K562 (cell line): ENCODE measurements at regions not wholly inside any gene's neighbourhood (a gene's known extent, or its start where the extent isn't known, plus 50 kb on each side); places are given as distances from the start of the nearest gene placed in this dataset.

Source experiments
- ARID2 ChIP-seq: fragments of 450-650 bp; IDR thresholded peaks from 2 replicates; pipeline ENCODE4 v1.6.1; 2017; ENCODE audit warnings: antibody characterized with exemption, mild to moderate bottlenecking
- BACH1 ChIP-seq: fragments of 200-800 bp; sonication (Bioruptor generic); IDR thresholded peaks from 2 replicates; pipeline ENCODE4 v1.6.1; 2016; ENCODE audit warnings: missing genetic modification characterization, missing compliant biosample characterization
- BHLHE40 ChIP-seq: IDR thresholded peaks from 2 replicates; pipeline ENCODE4 v1.6.1; 2011; ENCODE audit warnings: low read length, improper control_type of control experiment
- CEBPG ChIP-seq, 3 experiments: fragments of 200-800 bp in 1 of 3; sonication (Bioruptor generic) in 1 of 3; sonication (generic) in 1 of 3; formaldehyde crosslinking in 1 of 3; IDR thresholded peaks in 2 of 3; conservative IDR thresholded peaks in 1 of 3; 2 replicates each; pipeline versions ENCODE4 v1.6.1 to v1.8.0; 2016 to 2022; ENCODE audit warnings: missing compliant biosample characterization in 2 of 3, missing genetic modification characterization in 2 of 3, mild to moderate bottlenecking in 1 of 3, missing genetic modification reagents in 1 of 3
- HNRNPH1 ChIP-seq: fragments of 200-400 bp; formaldehyde crosslinking; optimal IDR thresholded peaks from 2 replicates; pipeline ENCODE3; 2017; ENCODE audit warnings: low read depth, mild to moderate bottlenecking, low read length, moderate library complexity
- MAFG ChIP-seq: fragments of 450-650 bp; conservative IDR thresholded peaks from 2 replicates; pipeline ENCODE4 v1.6.1; 2016; ENCODE audit warnings: missing genetic modification characterization, missing compliant biosample characterization
- MTF1 ChIP-seq: fragments of 250-450 bp; sonication (Bioruptor Pico); IDR thresholded peaks from 2 replicates; pipeline ENCODE4 v1.9.0; 2021; ENCODE audit warnings: moderate library complexity, mild to moderate bottlenecking, inconsistent platforms, borderline replicate concordance
- NCOA1 ChIP-seq: fragments of 450-650 bp; IDR thresholded peaks from 2 replicates; pipeline ENCODE4 v1.6.1; 2016; ENCODE audit warnings: low read depth
- NELFE ChIP-seq: IDR thresholded peaks from 2 replicates; pipeline ENCODE4 v1.6.1; 2011; ENCODE audit warnings: mild to moderate bottlenecking; ENCODE audit not compliant: insufficient read depth, insufficient read length
- POU5F1 ChIP-seq: fragments of 150-350 bp; IDR thresholded peaks from 2 replicates; pipeline ENCODE4 v1.6.1; 2014; ENCODE audit warnings: borderline replicate concordance, low read length, low read depth, mild to moderate bottlenecking; ENCODE audit not compliant: partially characterized antibody
- PTRF ChIP-seq: fragments of 450-650 bp; IDR thresholded peaks from 2 replicates; pipeline ENCODE4 v1.6.1; 2016; ENCODE audit warnings: mild to moderate bottlenecking, missing genetic modification characterization, missing compliant biosample characterization
- SETDB1 ChIP-seq: IDR thresholded peaks from one replicate; pipeline ENCODE4 v1.6.1; 2012; ENCODE audit warnings: low read length, control low read depth, inconsistent platforms
- SMARCA4 ChIP-seq: fragments of 450-650 bp; IDR thresholded peaks from 2 replicates; pipeline ENCODE4 v1.6.1; 2016
- STAT5B ChIP-seq: fragments of 250-450 bp; sonication (Bioruptor Pico); IDR thresholded peaks from 2 replicates; pipeline ENCODE4 v1.8.0; 2021; ENCODE audit warnings: mild to moderate bottlenecking, inconsistent platforms
- TAL1 ChIP-seq: fragments of 450-650 bp; IDR thresholded peaks from 2 replicates; pipeline ENCODE4 v1.6.1; 2016; ENCODE audit warnings: mild to moderate bottlenecking
- ZNF143 ChIP-seq: sonication (generic); formaldehyde crosslinking; IDR thresholded peaks from 2 replicates; pipeline ENCODE4 v1.9.0; 2022; ENCODE audit warnings: mild to moderate bottlenecking, missing genetic modification reagents
- ZNF707 ChIP-seq: fragments of 250-450 bp; sonication (Bioruptor Pico); conservative IDR thresholded peaks from 2 replicates; pipeline ENCODE4 v1.8.0; 2022; ENCODE audit warnings: inconsistent platforms, mild to moderate bottlenecking, moderate library complexity
- TF ChIP-seq, protein P1 (sequence below): fragments of 450-650 bp; conservative IDR thresholded peaks from 2 replicates; pipeline ENCODE4 v1.6.1; 2016; ENCODE audit warnings: missing genetic modification characterization, low read depth, mild to moderate bottlenecking, missing compliant biosample characterization, moderate library complexity

DNA sequence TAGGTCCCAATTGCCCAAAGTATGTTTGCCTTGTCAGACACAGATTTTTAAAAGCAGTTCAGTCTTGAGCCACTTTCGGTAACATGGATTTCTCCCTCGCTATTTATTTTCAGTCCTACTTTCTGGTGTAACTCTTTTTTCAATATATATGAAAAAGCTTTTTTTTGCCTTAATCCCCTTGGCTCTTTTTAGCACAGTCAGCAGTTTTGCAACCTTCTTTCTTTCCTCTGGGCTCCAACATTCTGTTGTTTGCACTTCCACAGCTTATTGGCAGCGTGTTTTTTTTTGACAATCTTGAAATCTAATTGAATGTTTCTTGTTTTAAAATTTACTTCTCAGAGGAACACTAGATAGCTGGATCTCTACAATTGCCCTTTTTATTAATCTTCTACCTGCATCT lies 429.3 kb upstream of the NBEA start (continued):
- TF ChIP-seq CEBPG (CRISPR knock-in tag; IDR thresholded peaks at IDR 0.05) = no peak
- TF ChIP-seq CEBPG (tag; conservative IDR thresholded peaks at IDR 0.05 in 1 of 2, IDR thresholded peaks at IDR 0.05 in 1 of 2) = no peak
- no peak for TF ChIP-seq PTRF (tag)
- TF ChIP-seq HNRNPH1 = no peak
- no peak for TF ChIP-seq ARID2
- TF ChIP-seq SETDB1 = no peak
- TF ChIP-seq MTF1 (CRISPR knock-in tag) = no peak
- TF ChIP-seq NCOA1 = no peak
- TF ChIP-seq NELFE = no peak
- TF ChIP-seq, protein P1, sequence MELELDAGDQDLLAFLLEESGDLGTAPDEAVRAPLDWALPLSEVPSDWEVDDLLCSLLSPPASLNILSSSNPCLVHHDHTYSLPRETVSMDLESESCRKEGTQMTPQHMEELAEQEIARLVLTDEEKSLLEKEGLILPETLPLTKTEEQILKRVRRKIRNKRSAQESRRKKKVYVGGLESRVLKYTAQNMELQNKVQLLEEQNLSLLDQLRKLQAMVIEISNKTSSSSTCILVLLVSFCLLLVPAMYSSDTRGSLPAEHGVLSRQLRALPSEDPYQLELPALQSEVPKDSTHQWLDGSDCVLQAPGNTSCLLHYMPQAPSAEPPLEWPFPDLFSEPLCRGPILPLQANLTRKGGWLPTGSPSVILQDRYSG = no peak
- TF ChIP-seq STAT5B = no peak
- TF ChIP-seq SMARCA4 = no peak
- TF ChIP-seq ZNF707 (CRISPR knock-in tag) = no peak
- no peak for TF ChIP-seq ZNF143 (CRISPR knock-in tag)
- TF ChIP-seq MAFG (tag) = peak; percentile 63
- TF ChIP-seq TAL1 = no peak
- no peak for TF ChIP-seq BACH1 (tag)
- TF ChIP-seq BHLHE40 = no peak
- TF ChIP-seq POU5F1 = no peak
